ENCODE measurements at regions not wholly inside any gene's neighbourhood (a gene's known extent, or its start where the extent isn't known, plus 50 kb on each side); places are given as distances from the start of the nearest gene placed in this dataset.
"Not testable (repeated sequence)": the region's sequence is repeated elsewhere in the genome, so short reads cannot be mapped to it uniquely, and the experiment has no call there.

DNA sequence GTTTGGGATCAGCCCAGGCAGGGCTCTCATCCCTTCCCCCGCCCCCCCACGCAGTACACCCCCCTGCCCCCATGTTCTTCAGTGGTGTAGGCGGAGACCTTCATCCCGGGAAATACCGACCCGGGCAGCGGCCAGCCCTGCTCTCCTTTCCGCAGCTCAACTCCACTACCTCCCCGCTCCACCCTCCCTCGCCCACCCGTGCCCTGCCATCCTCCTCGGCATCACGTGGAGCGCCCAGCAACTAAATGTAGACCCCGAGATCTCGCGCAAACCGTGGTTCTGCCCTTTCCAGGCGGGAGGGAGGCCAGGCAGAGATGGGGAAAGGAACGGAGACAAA is 1932.2 kb upstream of the DEFB115 start:
- no peak for DNase-seq
- in situ Hi-C loops (cut with HindIII; ENCODE audit: low pct_ligation_motif_present, low sequenced_read_pairs): no loop called here
- H3K4me3 ChIP-seq (ENCODE audit: low read depth, low read length): no peak overlapping the region
- no peak overlapping the region for H3K27ac ChIP-seq
- no peaks in the 10 kb centered on the region for H3K27me3 ChIP-seq (replicated peaks)
- TF ChIP-seq, protein P1, sequence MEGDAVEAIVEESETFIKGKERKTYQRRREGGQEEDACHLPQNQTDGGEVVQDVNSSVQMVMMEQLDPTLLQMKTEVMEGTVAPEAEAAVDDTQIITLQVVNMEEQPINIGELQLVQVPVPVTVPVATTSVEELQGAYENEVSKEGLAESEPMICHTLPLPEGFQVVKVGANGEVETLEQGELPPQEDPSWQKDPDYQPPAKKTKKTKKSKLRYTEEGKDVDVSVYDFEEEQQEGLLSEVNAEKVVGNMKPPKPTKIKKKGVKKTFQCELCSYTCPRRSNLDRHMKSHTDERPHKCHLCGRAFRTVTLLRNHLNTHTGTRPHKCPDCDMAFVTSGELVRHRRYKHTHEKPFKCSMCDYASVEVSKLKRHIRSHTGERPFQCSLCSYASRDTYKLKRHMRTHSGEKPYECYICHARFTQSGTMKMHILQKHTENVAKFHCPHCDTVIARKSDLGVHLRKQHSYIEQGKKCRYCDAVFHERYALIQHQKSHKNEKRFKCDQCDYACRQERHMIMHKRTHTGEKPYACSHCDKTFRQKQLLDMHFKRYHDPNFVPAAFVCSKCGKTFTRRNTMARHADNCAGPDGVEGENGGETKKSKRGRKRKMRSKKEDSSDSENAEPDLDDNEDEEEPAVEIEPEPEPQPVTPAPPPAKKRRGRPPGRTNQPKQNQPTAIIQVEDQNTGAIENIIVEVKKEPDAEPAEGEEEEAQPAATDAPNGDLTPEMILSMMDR (IDR thresholded peaks at IDR 0.05; ENCODE audit: low read depth, low read length, missing control alignments): no peak
- no peaks in the 10 kb centered on the region for H3K36me3 ChIP-seq (replicated peaks)

DNA sequence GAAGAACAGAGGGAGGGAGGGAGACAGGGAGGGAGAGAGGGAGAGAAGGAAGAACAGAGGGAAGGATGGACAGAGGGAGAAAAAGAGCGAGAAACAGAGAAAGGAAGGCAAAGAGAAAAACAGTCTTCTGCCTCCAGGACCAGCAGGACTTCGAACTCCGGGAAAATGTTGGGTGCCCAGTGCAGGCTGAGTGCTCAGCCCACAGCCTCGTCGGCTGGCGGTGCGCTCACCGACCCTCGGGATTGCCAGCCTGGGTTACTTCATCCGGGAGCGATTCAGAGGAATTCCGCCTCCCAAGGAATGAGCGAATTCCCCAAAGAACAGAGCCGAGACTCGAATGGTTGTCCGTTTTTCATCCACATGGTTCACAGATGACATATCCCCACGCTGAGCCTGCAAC is 1931.7 kb upstream of the DEFB115 start:
- H3K27me3 ChIP-seq (replicated peaks); DNase-seq; H3K4me3 ChIP-seq (ENCODE audit: low read depth, low read length); in situ Hi-C loops (cut with HindIII; ENCODE audit: low pct_ligation_motif_present, low sequenced_read_pairs); H3K27ac ChIP-seq; H3K36me3 ChIP-seq (replicated peaks): not testable (repeated sequence)

DNA sequence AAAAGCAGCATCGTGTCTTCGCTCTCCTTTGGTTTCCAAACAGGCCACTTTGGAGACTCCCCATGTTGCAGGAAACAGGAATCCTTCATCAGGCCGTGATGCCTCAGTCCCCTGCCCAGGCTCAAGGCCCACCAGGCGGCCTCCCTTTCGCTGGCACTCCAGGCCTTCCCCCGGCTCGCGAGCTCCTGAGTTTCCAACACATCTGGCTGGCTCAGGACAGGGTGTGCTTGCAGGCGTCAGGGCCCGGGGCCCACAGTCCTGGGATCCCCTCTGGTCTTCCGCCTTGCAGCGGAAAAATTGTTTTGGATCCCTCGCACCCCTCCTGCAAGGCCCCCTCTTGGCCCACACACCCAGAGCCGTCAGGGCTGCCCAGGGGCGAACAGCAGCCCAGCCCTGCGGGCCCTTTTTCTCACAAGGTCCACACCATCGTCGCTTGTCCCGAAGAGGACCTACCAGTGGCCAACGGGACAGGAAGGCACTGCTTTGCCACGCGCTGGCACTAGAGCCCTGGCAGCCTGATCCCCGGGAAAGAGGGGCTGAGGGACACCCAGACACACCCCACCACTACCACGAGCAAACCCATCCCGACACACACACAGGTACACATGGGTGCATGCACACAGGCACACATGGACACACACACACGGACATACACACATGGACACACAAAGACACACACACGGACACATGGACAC is 1930.9 kb upstream of the DEFB115 start:
- H3K27ac ChIP-seq: no peak overlapping the region
- no peaks in the 10 kb centered on the region for H3K27me3 ChIP-seq (replicated peaks)
- no peak for DNase-seq
- H3K4me3 ChIP-seq (ENCODE audit: low read depth, low read length): no peak overlapping the region
- TF ChIP-seq, protein P1 (IDR thresholded peaks at IDR 0.05; ENCODE audit: low read depth, low read length, missing control alignments): no peak
- H3K36me3 ChIP-seq (replicated peaks): no peaks in the 10 kb centered on the region
- in situ Hi-C loops (cut with HindIII; ENCODE audit: low pct_ligation_motif_present, low sequenced_read_pairs): no loop called here

DNA sequence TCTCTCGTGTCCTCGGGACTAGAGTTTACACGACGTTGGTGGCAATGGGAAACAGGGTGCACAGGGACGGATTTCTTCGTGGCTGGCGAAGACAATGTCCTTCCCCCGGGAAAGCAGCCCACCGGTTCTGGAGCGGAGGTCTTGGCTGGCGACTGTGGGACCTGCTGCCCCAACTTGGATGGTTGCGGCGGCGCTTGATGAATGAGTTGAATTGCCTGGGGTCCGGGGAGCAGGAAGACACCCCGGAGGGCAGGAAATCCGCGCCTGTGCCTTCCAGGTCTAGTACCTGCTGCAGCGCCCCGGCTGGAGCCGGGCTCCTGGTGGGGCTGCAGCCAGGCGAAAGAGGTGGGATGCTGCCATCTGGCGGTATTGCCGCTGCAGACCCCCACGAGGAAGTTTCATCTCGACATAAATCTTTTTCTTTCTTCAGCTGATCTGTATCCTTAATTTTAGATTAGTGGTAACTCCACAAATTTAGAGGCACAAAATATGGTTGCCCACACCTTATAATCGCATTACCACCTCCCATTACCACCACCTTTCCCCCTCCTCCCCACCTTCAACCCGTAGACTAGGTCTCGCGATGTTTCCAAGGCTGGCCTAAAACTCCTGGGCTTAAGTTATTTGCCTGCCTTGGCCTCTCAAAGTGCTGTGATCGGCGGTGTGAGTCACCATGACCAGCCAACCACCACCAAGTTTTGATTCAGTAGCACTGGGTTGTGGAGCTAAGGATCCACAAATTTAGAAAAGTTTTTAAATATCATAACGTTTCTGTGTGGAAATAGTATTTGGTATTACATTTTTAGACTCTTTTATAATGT is 1929.7 kb upstream of the DEFB115 start:
- in situ Hi-C loops (cut with HindIII; ENCODE audit: low pct_ligation_motif_present, low sequenced_read_pairs); DNase-seq; H3K27me3 ChIP-seq (replicated peaks); H3K4me3 ChIP-seq (ENCODE audit: low read depth, low read length); H3K36me3 ChIP-seq (replicated peaks); H3K27ac ChIP-seq: not testable (repeated sequence)

DNA sequence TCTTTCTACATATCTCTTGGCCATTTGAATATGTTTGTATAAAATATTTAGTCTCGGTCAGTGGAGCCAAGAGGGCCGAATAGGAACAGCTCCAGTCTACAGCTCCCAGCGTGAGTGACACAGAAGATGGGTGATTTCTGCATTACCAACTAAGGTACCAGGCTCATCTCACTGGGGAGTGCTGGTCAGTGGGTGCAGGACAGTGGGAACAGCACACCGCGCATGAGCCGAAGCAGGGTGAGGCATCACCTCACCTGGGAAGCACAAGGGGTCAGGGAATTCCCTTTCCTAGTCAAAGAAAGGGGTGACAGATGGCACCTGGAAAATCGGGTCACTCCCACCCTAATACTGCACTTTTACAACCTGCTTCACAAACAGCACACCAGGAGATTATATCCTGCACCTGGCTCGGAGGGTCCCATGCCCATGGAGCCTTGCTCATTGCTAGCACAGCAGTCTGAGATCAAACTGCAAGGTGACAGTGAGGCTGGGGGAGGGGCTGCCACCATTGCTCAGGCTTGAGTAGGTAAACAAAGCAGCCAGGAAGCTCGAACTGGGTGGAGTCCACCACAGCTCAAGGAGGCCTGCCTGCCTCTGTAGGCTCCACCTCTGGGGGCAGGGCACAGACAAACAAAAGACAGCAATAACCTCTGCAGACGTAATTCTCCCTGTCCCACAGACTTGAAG is 1926.9 kb upstream of the DEFB115 start:
- H3K27ac ChIP-seq; H3K36me3 ChIP-seq (replicated peaks); H3K4me3 ChIP-seq (ENCODE audit: low read depth, low read length); H3K27me3 ChIP-seq (replicated peaks); DNase-seq; in situ Hi-C loops (cut with HindIII; ENCODE audit: low pct_ligation_motif_present, low sequenced_read_pairs): not testable (repeated sequence)

DNA sequence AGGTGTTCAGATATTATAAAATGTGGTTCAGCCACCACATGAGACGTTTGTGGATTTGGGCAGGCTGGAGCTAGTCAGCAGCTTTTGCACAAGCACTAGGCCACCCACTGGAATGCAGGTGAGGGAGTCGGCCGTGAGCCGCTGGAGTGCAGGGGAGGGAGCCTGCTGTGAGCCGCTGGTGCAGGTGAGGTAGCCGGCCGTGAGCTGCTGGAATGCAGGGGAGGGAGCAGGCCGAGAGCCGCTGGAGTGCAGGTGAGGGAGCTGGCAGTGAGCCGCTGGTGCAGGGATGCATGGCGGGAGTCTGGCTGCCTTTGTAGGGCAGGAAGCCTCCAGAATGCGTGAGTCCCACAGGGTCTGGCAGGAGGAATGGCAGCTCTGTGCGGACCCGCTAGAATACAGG is 1907.6 kb upstream of the DEFB115 start:
- Histone ChIP-seq H3K36me3 (replicated peaks) (no peaks in the 10 kb centered on the region), H3K4me3 (ENCODE audit: low read depth, low read length) (no peak overlapping the region), H3K27me3 (replicated peaks) (no peaks in the 10 kb centered on the region), H3K27ac (no peak overlapping the region)
- TF ChIP-seq, protein P1 (IDR thresholded peaks at IDR 0.05; ENCODE audit: low read depth, low read length, missing control alignments): no peak
- DNase-seq: no peak
- in situ Hi-C loops (cut with HindIII; ENCODE audit: low pct_ligation_motif_present, low sequenced_read_pairs): no loop called here

DNA sequence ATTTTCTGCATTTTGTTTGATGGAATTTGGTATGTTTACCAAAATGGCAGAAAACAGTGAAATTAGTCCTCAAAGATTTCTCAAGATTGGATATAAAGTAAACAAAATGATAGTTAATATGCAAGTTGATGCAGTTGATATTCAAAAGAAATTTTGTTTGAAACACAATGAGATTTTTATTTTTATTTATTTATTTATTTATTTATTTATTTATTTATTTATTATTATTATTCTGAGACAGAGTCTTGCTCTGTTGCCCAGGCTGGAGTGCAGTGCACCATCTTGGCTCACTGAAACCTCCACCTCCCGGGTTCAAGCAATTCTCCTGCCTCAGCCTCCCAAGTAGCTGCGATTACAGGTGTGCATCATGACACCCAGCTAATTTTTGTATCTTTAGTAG is 1881.5 kb upstream of the DEFB115 start:
- in situ Hi-C loops (cut with HindIII; ENCODE audit: low pct_ligation_motif_present, low sequenced_read_pairs): not testable (repeated sequence)

DNA sequence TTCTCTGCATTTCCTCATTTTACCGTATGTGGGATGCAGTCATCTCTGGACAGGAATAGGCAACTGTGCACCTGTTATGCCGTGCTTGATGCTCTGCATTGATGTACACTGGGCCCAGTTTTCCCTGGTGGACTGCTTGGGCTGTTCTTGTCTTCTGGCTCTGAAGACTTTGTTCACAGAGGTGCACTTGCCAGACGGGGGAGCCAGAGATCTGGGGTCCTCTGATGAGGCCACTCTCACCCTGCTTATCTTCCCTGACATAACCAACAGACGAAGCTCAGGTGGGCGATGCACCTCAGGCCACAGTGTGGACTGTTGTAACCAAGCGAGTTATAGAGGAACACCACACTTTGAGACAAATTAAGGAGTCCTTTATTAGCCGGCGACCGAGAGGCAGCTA is 1864.6 kb upstream of the DEFB115 start:
- H3K27ac ChIP-seq; H3K4me3 ChIP-seq (ENCODE audit: low read depth, low read length); H3K36me3 ChIP-seq (replicated peaks); DNase-seq; H3K27me3 ChIP-seq (replicated peaks); in situ Hi-C loops (cut with HindIII; ENCODE audit: low pct_ligation_motif_present, low sequenced_read_pairs): not testable (repeated sequence)

More for the DNA sequence above, 1881.5 kb upstream of the DEFB115 start:
- H3K27me3 ChIP-seq (replicated peaks); H3K27ac ChIP-seq; H3K4me3 ChIP-seq (ENCODE audit: low read depth, low read length); DNase-seq; H3K36me3 ChIP-seq (replicated peaks): not testable (repeated sequence)
